Heart left ventricle (tissue), 16 donors: ENCODE measurements at regions not wholly inside any gene's neighbourhood (a gene's known extent, or its start where the extent isn't known, plus 50 kb on each side); places are given as distances from the start of the nearest gene placed in this dataset.

Experiments used
- ATAC-seq, 4 donors: fragments of 200-7000 bp; cut with Tn5 transposase; one replicate each; pipeline ENCODE4 v1.9.1; 2020 to 2022; ENCODE audit warnings: moderate library complexity in 4 of 4, mild to moderate bottlenecking in 3 of 4, moderate number of reproducible peaks in 1 of 4
- DNase-seq, 5 donors: peaks; one replicate each; pipeline ENCODE4 v3.0.0-alpha.2; 2020
- H3K27ac ChIP-seq, 12 donors: fragments of 200-600 bp; sonication (generic) in 4 of 12; one replicate each; pipeline versions ENCODE4 v1.5.0 to v1.8.0; 2016 to 2022; ENCODE audit warnings: mild to moderate bottlenecking in 2 of 12
- H3K27me3 ChIP-seq, 9 donors: fragments of 200-600 bp; sonication (generic) in 2 of 9; one replicate each; pipeline versions ENCODE4 v1.5.1 to v1.8.0; 2016 to 2022; ENCODE audit warnings: mild to moderate bottlenecking in 3 of 9
- H3K36me3 ChIP-seq, 9 donors: fragments of 200-600 bp; sonication (generic) in 2 of 9; one replicate each; pipeline versions ENCODE4 v1.5.0 to v1.8.0; 2018 to 2022; ENCODE audit warnings: mild to moderate bottlenecking in 2 of 9
- H3K4me1 ChIP-seq, 12 donors: fragments of 200-600 bp; sonication (generic) in 4 of 12; one replicate each; pipeline versions ENCODE4 v1.5.0 to v1.8.0; 2016 to 2022; ENCODE audit warnings: mild to moderate bottlenecking in 3 of 12
- H3K4me3 ChIP-seq, 12 donors: fragments of 200-600 bp; sonication (generic) in 4 of 12; one replicate each; pipeline versions ENCODE4 v1.5.0 to v1.8.0; 2017 to 2022; ENCODE audit warnings: mild to moderate bottlenecking in 9 of 12, moderate library complexity in 4 of 12
- H3K9me3 ChIP-seq, 12 donors: fragments of 200-600 bp; sonication (generic) in 4 of 12; one replicate each; pipeline versions ENCODE4 v1.5.0 to v1.8.0; 2016 to 2022; ENCODE audit warnings: mild to moderate bottlenecking in 1 of 12
- CTCF ChIP-seq, 12 donors: fragments of 200-600 bp; sonication (generic) in 4 of 12; IDR thresholded peaks; one replicate each; pipeline versions ENCODE4 v1.5.0 to v1.8.0; 2018 to 2022; ENCODE audit warnings: antibody characterized with exemption in 12 of 12, mild to moderate bottlenecking in 5 of 12
- POLR2A ChIP-seq, 2 donors: fragments of 450-650 bp; IDR thresholded peaks; one replicate each; pipeline ENCODE4 v1.6.1; 2017; ENCODE audit warnings: antibody characterized with exemption in 2 of 2, mild to moderate bottlenecking in 2 of 2, moderate library complexity in 2 of 2
- WGBS, 4 donors: extraction: QIAGEN DNeasy Blood & Tissue Kit in 2 of 4; methylation state at CpG; one replicate each; pipeline versions ENCODE4 v1.1.5 to v1.1.7; 2013 to 2018; 5-methylcytosine and 5-hydroxymethylcytosine counted together
- intact Hi-C, 10 donors: fragments of 100-400 bp; cut with DNase I; formaldehyde crosslinking; loops; one replicate each; pipeline versions ENCODE4 v1.11.1 to v1.14.2; 2022
- donor health status: ischemic (EF 13 %, LVEDD 7.1; RV severe dilation, severe dysfunction).
- donor health status: healthy with polysubstance abuse.
- donor health status: DM: no; HTN: yes; CAD: no.
- donor health status: DM: no; HTN: no; CAD: no.
- donor health status: ischemic (EF 25% LVEDD 6.9; RV normal size, moderate dysfunction).
- donor health status: ischemic (EF 25% LVEDD 5.7; RV mildly dilated, moderate dysfunction).
- donor health status: healthy.
- donor health status: DM: yes; HTN: yes; CAD: no.
- donor health status: ischemic (EF 35%, LVEDD 5.7; RV mildly dilated, moderate dysfunction).
- donor health status: nonischemic (EF 11% LVEDD 7.7; RV severe dilation, severe dysfunction).
- donor health status: DM: yes; HTN: yes; CAD: no.
- donor health status: PGD.
- donor health status: ischemic (EF 29% LVEDD 5.4; RV normal size, mild dysfunction).
- donor health status: nonischemic (EF 23%, LVEDD 6.1; RV moderate dilation, normal function).

- 76 to 83% (median 81%) methylated on average over 1 of the region's 1 CpG for WGBS, 4 donors
- no peaks in the 10 kb centered on the region for H3K27me3 ChIP-seq
- H3K9me3 ChIP-seq: peaks cover 0 to 5% (median 0%) of the 10 kb centered on the region in 12 donors
- no peaks in the 10 kb centered on the region for H3K4me1 ChIP-seq
- intact Hi-C loops: no loop called here
- H3K36me3 ChIP-seq: no peaks in the 10 kb centered on the region
- no peak overlapping the region for H3K4me3 ChIP-seq
- no peak for DNase-seq
- ATAC-seq: no peak
- no peak for TF ChIP-seq CTCF (IDR thresholded peaks at IDR 0.05)
- no peak for TF ChIP-seq POLR2A (IDR thresholded peaks at IDR 0.05)
- H3K27ac ChIP-seq: no peak overlapping the region
Measured at GRCh38 chr14:86402545-86402944, 872.6 kb downstream of the FLRT2 start.

- H3K27me3 ChIP-seq: no peaks in the 10 kb centered on the region
- intact Hi-C loops: no loop called here
- no peak overlapping the region for H3K4me3 ChIP-seq
- H3K36me3 ChIP-seq: no peaks in the 10 kb centered on the region
- H3K9me3 ChIP-seq: peaks cover 0 to 18% (median 0%) of the 10 kb centered on the region in 12 donors
- 82 to 85% (median 83%) methylated on average over 6 of the region's 6 CpGs for WGBS, 4 donors
- peak in 1 of 5 donors; percentile 53 for DNase-seq
- H3K4me1 ChIP-seq: no peaks in the 10 kb centered on the region
- ATAC-seq: no peak
- TF ChIP-seq CTCF (IDR thresholded peaks at IDR 0.05): no peak
- no peak for TF ChIP-seq POLR2A (IDR thresholded peaks at IDR 0.05)
- no peak overlapping the region for H3K27ac ChIP-seq
Measured at GRCh38 chr14:86391085-86391484, 861.1 kb downstream of the FLRT2 start.

GRCh38 chr14:86388216-86388615 is 858.3 kb downstream of the FLRT2 start:
- no peaks in the 10 kb centered on the region for H3K27me3 ChIP-seq
- no peaks in the 10 kb centered on the region for H3K36me3 ChIP-seq
- peaks cover 0 to 18% (median 0%) of the 10 kb centered on the region in 12 donors for H3K9me3 ChIP-seq
- H3K4me3 ChIP-seq: no peak overlapping the region
- 74 to 82% (median 79%) methylated on average over 3 of the region's 3 CpGs for WGBS, 4 donors
- intact Hi-C loops: no loop called here
- TF ChIP-seq POLR2A (IDR thresholded peaks at IDR 0.05): no peak
- TF ChIP-seq CTCF (IDR thresholded peaks at IDR 0.05): no peak
- ATAC-seq (no peak), DNase-seq (no peak)
- no peaks in the 10 kb centered on the region for H3K4me1 ChIP-seq
- H3K27ac ChIP-seq: no peak overlapping the region

GRCh38 chr14:86373886-86374285 is 843.9 kb downstream of the FLRT2 start:
- ATAC-seq: no peak
- H3K27me3 ChIP-seq: no peaks in the 10 kb centered on the region
- intact Hi-C loops: no loop called here
- TF ChIP-seq CTCF (IDR thresholded peaks at IDR 0.05): no peak
- H3K36me3 ChIP-seq: no peaks in the 10 kb centered on the region
- H3K4me1 ChIP-seq: no peaks in the 10 kb centered on the region
- no peak for DNase-seq
- 45 to 74% (median 66%) methylated on average over 1 of the region's 1 CpG for WGBS, 4 donors
- H3K4me3 ChIP-seq: no peak overlapping the region
- no peak overlapping the region for H3K27ac ChIP-seq
- H3K9me3 ChIP-seq: peaks cover 0 to 11% (median 3%) of the 10 kb centered on the region in 12 donors
